ENCODE measurements at regions not wholly inside any gene's neighbourhood (a gene's known extent, or its start where the extent isn't known, plus 50 kb on each side); places are given as distances from the start of the nearest gene placed in this dataset.

GRCh38 chr2:42859006-42859552, 66.7 kb upstream of the HAAO start:
- H3K27ac ChIP-seq, result no peak overlapping the region

GRCh38 chr2:42858140-42859005, 66.0 kb upstream of the HAAO start:
- Histone ChIP-seq H3K4me3 (no peak overlapping the region), H3K36me3 (no peaks in the 10 kb centered on the region), H3K9me3 (peaks cover 0 to 12% of the 10 kb centered on the region in 2 donors), H3K27me3 (no peaks in the 10 kb centered on the region), H3K4me1 (peaks cover 0 to 16% of the 10 kb centered on the region in 2 donors), H3K27ac (no peak overlapping the region)
- no peak for TF ChIP-seq CTCF (IDR thresholded peaks at IDR 0.05)
- no peak for DNase-seq (ENCODE audit: low spot score)

More at GRCh38 chr2:42859006-42859552, 66.7 kb upstream of the HAAO start:
- no peak overlapping the region for H3K4me3 ChIP-seq
- H3K36me3 ChIP-seq, result no peaks in the 10 kb centered on the region
- peak; percentile 63 to 93 for TF ChIP-seq CTCF (IDR thresholded peaks at IDR 0.05)
- no peaks in the 10 kb centered on the region for H3K27me3 ChIP-seq
- H3K4me1 ChIP-seq, result peaks cover 0 to 9% of the 10 kb centered on the region in 2 donors
- no peak for DNase-seq (ENCODE audit: low spot score)
- H3K9me3 ChIP-seq, result peaks cover 0 to 12% of the 10 kb centered on the region in 2 donors

GRCh38 chr2:42856891-42857632, 64.7 kb upstream of the HAAO start:
- no peak overlapping the region for H3K27ac ChIP-seq
- H3K4me3 ChIP-seq, result no peak overlapping the region
- no peaks in the 10 kb centered on the region for H3K36me3 ChIP-seq
- no peak for DNase-seq (ENCODE audit: low spot score)
- TF ChIP-seq CTCF (IDR thresholded peaks at IDR 0.05), result no peak
- peaks cover 0 to 12% of the 10 kb centered on the region in 2 donors for H3K9me3 ChIP-seq
- H3K27me3 ChIP-seq, result no peaks in the 10 kb centered on the region
- peaks cover 0 to 16% of the 10 kb centered on the region in 2 donors for H3K4me1 ChIP-seq

- no peak for DNase-seq (ENCODE audit: low spot score)
- Histone ChIP-seq H3K4me1 (peaks cover 0 to 16% of the 10 kb centered on the region in 2 donors), H3K36me3 (no peaks in the 10 kb centered on the region), H3K9me3 (peaks cover 0 to 12% of the 10 kb centered on the region in 2 donors), H3K27me3 (no peaks in the 10 kb centered on the region), H3K4me3 (no peak overlapping the region), H3K27ac (no peak overlapping the region)
- TF ChIP-seq CTCF (IDR thresholded peaks at IDR 0.05), result no peak
Measured at GRCh38 chr2:42856106-42856860, 63.9 kb upstream of the HAAO start.

- Histone ChIP-seq H3K4me1 (peaks cover 0 to 16% of the 10 kb centered on the region in 2 donors), H3K9me3 (peaks cover 0 to 12% of the 10 kb centered on the region in 2 donors), H3K4me3 (no peak overlapping the region), H3K36me3 (no peaks in the 10 kb centered on the region), H3K27ac (peak overlapping the region in 1 of 2 donors; percentile 63), H3K27me3 (no peaks in the 10 kb centered on the region)
- no peak for DNase-seq (ENCODE audit: low spot score)
- TF ChIP-seq CTCF (IDR thresholded peaks at IDR 0.05), result no peak
Measured at GRCh38 chr2:42855221-42855970, 63.0 kb upstream of the HAAO start.
